ENCODE measurements at regions not wholly inside any gene's neighbourhood (a gene's known extent, or its start where the extent isn't known, plus 50 kb on each side); places are given as distances from the start of the nearest gene placed in this dataset.
"Not testable (repeated sequence)": the region's sequence is repeated elsewhere in the genome, so short reads cannot be mapped to it uniquely, and the experiment has no call there.

- Histone ChIP-seq H3K4me2 (ENCODE audit: low read length) (no peak overlapping the region), H3K27me3 (ENCODE audit: low read length) (no peaks in the 10 kb centered on the region), H3K9me2 (replicated peaks; ENCODE audit: low read length) (no peaks in the 10 kb centered on the region), H4K20me1 (ENCODE audit: low read length) (no peaks in the 10 kb centered on the region), H3K4me3 (ENCODE audit: low read length) (no peak overlapping the region), H3K9me3 (ENCODE audit: low read length) (no peaks in the 10 kb centered on the region), H3F3A (ENCODE audit: low read length, unreplicated experiment) (no peaks in the 10 kb centered on the region), H2AFZ (ENCODE audit: low read length) (no peak overlapping the region), H3K36me3 (ENCODE audit: low read depth, low read length) (no peaks in the 10 kb centered on the region), H3K9ac (ENCODE audit: low read length) (no peak overlapping the region), H3K79me2 (ENCODE audit: low read length) (no peaks in the 10 kb centered on the region), H3K4me1 (ENCODE audit: insufficient read depth, low read length) (no peaks in the 10 kb centered on the region), H3K27ac (ENCODE audit: low read length) (no peak overlapping the region)
- intact Hi-C loops (cut with micrococcal nuclease), result no loop called here
- ChIA-PET CTCF (no interaction called here), POLR2A (ENCODE audit: unreplicated experiment) (no interaction called here)
- no TSS peak for BruUV-seq (replicated peaks)
- TF ChIP-seq EZH2phosphoT487 (IDR thresholded peaks at IDR 0.05; ENCODE audit: borderline replicate concordance, low read length) (no peak), CTCF (conservative IDR thresholded peaks at IDR 0.05; ENCODE audit: low read depth, low read length) (no peak), EZH2 (IDR thresholded peaks at IDR 0.05; ENCODE audit: low read length, unreplicated experiment) (no peak)
- DNase-seq (no peak), ATAC-seq (no peak)
Measured at GRCh38 chr12:45518291-45519235, 210.9 kb upstream of the ARID2 start.

GRCh38 chr12:45522227-45522626 is 207.3 kb upstream of the ARID2 start:
- Histone ChIP-seq H3K4me1 (ENCODE audit: insufficient read depth, low read length) (no peaks in the 10 kb centered on the region), H3K9ac (ENCODE audit: low read length) (no peak overlapping the region), H3K4me3 (ENCODE audit: low read length) (no peak overlapping the region), H3K27me3 (ENCODE audit: low read length) (no peaks in the 10 kb centered on the region), H3K4me2 (ENCODE audit: low read length) (no peak overlapping the region), H3F3A (ENCODE audit: low read length, unreplicated experiment) (no peaks in the 10 kb centered on the region), H4K20me1 (ENCODE audit: low read length) (no peaks in the 10 kb centered on the region), H3K36me3 (ENCODE audit: low read depth, low read length) (no peaks in the 10 kb centered on the region), H3K9me3 (ENCODE audit: low read length) (no peaks in the 10 kb centered on the region), H3K27ac (ENCODE audit: low read length) (no peak overlapping the region), H2AFZ (ENCODE audit: low read length) (no peak overlapping the region), H3K79me2 (ENCODE audit: low read length) (no peaks in the 10 kb centered on the region), H3K9me2 (replicated peaks; ENCODE audit: low read length) (no peaks in the 10 kb centered on the region)
- BruUV-seq (replicated peaks), result no TSS peak
- ChIA-PET POLR2A (ENCODE audit: unreplicated experiment) (no interaction called here), CTCF (no interaction called here)
- no peak for TF ChIP-seq CTCF (conservative IDR thresholded peaks at IDR 0.05; ENCODE audit: low read depth, low read length)
- no peak for TF ChIP-seq EZH2phosphoT487 (IDR thresholded peaks at IDR 0.05; ENCODE audit: borderline replicate concordance, low read length)
- TF ChIP-seq EZH2 (IDR thresholded peaks at IDR 0.05; ENCODE audit: low read length, unreplicated experiment), result no peak
- ATAC-seq (no peak), DNase-seq (no peak)
- intact Hi-C loops (cut with micrococcal nuclease), result no loop called here

GRCh38 chr12:45526823-45527222 is 202.7 kb upstream of the ARID2 start:
- CTCF ChIA-PET; H3K4me1 ChIP-seq (ENCODE audit: insufficient read depth, low read length); H3K27me3 ChIP-seq (ENCODE audit: low read length); H4K20me1 ChIP-seq (ENCODE audit: low read length); H3K9me3 ChIP-seq (ENCODE audit: low read length); H3K27ac ChIP-seq (ENCODE audit: low read length); H2AFZ ChIP-seq (ENCODE audit: low read length); BruUV-seq (replicated peaks); ATAC-seq; H3K9ac ChIP-seq (ENCODE audit: low read length); H3K79me2 ChIP-seq (ENCODE audit: low read length); H3K36me3 ChIP-seq (ENCODE audit: low read depth, low read length); intact Hi-C loops (cut with micrococcal nuclease); H3K4me2 ChIP-seq (ENCODE audit: low read length); POLR2A ChIA-PET (ENCODE audit: unreplicated experiment); H3K9me2 ChIP-seq (replicated peaks; ENCODE audit: low read length); H3K4me3 ChIP-seq (ENCODE audit: low read length); H3F3A ChIP-seq (ENCODE audit: low read length, unreplicated experiment); DNase-seq: not testable (repeated sequence)

Measured in PC-3 (cell line).